NCI-H2171 treated with DMSO at 0.1 percent for 48 hours (cell line): ENCODE measurements at regions not wholly inside any gene's neighbourhood (a gene's known extent, or its start where the extent isn't known, plus 50 kb on each side); places are given as distances from the start of the nearest gene placed in this dataset.

Experiments used
- DNase-seq: peaks from one replicate; lab custom pipeline; 2025; lab: John Stamatoyannopoulos, UW

DNA sequence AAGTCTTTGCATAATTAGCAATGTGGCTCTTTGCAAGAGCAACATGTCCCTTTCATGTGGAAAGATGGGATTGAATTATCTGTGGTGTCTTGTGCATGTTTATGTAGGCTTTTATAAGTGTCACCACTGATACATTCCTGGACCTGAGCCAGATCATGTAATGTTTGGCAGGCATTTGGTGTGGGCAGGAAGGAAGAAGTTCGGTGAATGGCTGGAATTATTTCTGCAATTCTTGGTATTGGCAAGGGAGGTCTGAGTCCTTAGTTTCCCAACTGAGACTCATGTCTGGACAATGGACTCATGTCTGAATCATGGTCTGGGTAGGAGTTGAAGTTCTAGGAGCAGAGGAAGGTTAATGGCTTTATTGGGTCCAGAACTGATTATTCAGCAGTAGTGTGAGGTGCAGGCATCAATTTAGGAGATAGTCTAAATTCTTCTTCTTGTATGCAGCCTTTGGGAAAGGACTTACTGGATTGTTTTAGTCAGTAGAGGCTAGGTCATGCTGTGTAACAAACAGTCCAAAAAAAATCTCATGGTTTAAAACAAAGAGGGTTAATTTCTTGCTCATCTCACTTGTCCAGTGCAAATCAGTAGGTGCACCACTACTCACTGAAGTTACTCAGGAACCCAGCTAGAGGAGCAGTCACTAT lies 186.5 kb upstream of the LHX5 start:
- DNase-seq, result peak; percentile 44

- no peak for DNase-seq
Measured at GRCh38 chr12:113655919-113656318, 184.2 kb upstream of the LHX5 start.

DNA sequence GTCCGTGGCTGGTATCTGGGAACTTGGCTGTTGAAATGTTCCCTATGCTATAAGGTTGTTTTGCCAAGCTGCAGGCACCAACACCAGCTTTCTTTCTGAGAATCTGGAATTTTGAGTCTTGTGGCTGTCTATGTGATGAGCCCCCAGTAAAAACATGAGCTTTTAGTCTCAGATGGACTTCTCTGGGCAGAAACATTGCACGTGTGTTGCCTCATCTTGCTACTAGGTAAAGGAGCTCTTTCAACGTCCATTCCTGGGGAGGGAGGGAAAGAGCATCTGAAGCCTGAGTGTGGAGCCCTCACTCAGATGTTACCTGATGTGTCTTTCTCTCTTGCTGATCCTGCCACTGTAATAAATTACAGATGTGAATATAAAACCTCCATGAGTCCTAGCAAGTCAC lies 183.8 kb upstream of the LHX5 start:
- DNase-seq, result no peak

- DNase-seq, result no peak
Measured at GRCh38 chr12:113651662-113652061, 180.0 kb upstream of the LHX5 start.

- DNase-seq, result no peak
Measured at GRCh38 chr12:113650476-113650875, 178.8 kb upstream of the LHX5 start.

GRCh38 chr12:113649256-113649830 lies 177.7 kb upstream of the LHX5 start:
- no peak for DNase-seq

GRCh38 chr12:113647048-113647447 lies 175.4 kb upstream of the LHX5 start:
- DNase-seq, result peak; percentile 13

GRCh38 chr12:113645603-113646002 lies 173.9 kb upstream of the LHX5 start:
- no peak for DNase-seq

- no peak for DNase-seq
Measured at GRCh38 chr12:113645183-113645582, 173.5 kb upstream of the LHX5 start.

- DNase-seq, result no peak
Measured at GRCh38 chr12:113643177-113643974, 171.7 kb upstream of the LHX5 start.

DNA sequence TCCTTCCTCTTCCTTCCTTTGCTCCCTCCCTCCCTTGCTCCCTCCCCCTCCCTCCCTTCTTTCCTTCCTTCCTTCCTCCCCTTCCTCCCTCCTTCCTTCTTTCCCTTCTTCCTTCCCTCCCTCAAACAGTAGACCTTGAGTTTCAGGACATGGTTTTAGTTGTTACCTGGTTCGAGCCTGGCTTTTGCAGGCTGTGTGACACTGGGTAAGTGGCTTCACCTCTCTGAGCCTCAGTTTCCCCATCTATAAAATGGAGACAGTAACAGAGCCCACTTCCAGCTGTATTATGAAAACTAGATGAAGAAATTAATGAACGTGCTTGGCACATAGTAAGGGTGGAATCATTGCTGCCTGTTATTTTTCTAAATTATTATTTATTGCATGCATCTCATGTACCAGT lies 171.0 kb upstream of the LHX5 start:
- DNase-seq, result no peak

GRCh38 chr12:113642216-113642615 lies 170.5 kb upstream of the LHX5 start:
- DNase-seq, result no peak

GRCh38 chr12:113641426-113642030 lies 169.9 kb upstream of the LHX5 start:
- DNase-seq, result no peak

DNA sequence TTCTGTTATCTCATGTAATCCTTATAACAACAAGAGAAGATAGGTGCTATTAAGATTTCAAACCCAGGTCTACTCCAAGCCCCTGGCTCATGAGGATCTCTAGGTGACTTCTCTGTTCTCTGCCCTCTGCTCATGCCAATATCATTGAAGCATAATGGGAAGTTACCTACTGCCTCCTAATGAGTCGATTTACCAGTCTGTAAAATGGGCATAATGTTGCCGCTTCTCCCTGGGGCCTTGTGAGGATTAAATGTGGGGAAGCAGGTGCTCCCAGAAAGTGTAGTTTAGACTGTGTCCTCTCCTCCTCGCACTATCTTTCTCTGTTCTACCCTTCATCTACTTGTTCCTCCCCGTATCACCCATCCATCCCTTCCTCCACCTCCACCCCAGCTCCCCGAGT lies 169.2 kb upstream of the LHX5 start:
- DNase-seq, result no peak

DNA sequence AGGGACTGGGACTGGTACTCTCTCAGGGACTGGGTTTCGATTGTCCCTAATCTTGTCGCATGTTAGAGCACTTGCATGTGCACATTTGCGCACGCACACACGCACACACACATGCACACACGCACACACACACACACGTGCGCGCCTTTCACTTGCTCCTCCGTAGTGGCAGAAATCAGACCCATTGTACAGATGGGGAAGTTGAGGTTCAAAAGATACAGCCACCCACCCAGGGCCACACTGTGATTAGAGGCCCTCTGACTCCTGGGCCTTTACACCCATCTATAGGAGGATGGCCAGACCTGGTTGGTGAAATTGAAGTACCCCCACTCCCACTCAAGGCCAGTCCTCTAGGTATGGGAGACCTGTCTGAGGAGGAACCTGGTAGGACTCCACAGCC lies 167.8 kb upstream of the LHX5 start:
- DNase-seq, result no peak

GRCh38 chr12:113638460-113638775 lies 166.7 kb upstream of the LHX5 start:
- peak; percentile 12 for DNase-seq

GRCh38 chr12:113634982-113635381 lies 163.3 kb upstream of the LHX5 start:
- DNase-seq, result no peak

DNA sequence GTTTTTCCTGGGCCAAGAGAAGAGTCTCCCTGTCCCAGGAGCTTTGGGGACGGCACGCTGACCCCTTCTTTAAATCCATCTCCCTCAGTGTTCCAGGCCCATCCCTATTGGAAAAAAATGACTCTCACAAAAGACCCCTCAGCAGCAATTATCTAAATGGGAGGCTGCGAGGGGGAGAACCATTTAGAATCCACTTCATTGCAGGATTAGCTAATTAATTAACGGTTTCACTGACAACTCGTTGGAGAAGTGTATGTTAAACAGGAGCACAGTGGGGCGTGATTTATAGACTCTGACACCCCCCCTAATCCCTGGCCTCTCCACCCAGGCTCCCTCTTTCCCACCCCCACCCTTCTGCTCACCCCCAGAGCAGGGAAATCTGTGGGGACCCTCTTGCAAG lies 162.8 kb upstream of the LHX5 start:
- DNase-seq, result no peak

GRCh38 chr12:113633678-113634332 lies 162.1 kb upstream of the LHX5 start:
- no peak for DNase-seq

- DNase-seq, result no peak
Measured at GRCh38 chr12:113630625-113631024, 159.0 kb upstream of the LHX5 start.

- DNase-seq, result no peak
Measured at GRCh38 chr12:113625499-113625898, 153.8 kb upstream of the LHX5 start.

DNA sequence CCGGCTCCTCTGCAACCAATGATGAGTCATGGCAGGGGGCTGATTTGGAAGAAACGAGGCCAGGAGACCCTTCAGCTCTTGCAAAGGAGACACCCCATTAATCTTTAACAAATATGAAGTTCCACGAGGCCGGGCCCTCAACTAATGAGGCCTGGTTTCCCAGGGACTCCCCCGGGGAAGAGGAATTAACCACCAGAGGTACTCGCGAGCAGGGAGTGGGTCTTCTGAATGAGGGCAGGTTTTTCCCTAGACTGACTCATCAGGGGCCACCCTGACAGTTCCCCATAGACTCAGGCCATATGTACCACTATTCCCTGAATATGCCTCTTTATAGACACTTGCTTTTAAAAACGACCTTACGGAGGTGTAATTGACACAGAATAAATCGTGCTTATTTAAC lies 150.7 kb upstream of the LHX5 start:
- no peak for DNase-seq
